Neutrophil (primary cell): ENCODE measurements at regions not wholly inside any gene's neighbourhood (a gene's known extent, or its start where the extent isn't known, plus 50 kb on each side); places are given as distances from the start of the nearest gene placed in this dataset.

Experiments used
- H3K27ac ChIP-seq: fragments of 200-600 bp; sonication (generic); 2 replicates; pipeline ENCODE4 v1.5.1; 2016; ENCODE audit warnings: mild to moderate bottlenecking, moderate library complexity
- H3K27me3 ChIP-seq: fragments of 200-600 bp; sonication (generic); 2 replicates; pipeline ENCODE4 v1.6.0; 2016; ENCODE audit warnings: mild to moderate bottlenecking
- H3K36me3 ChIP-seq: fragments of 200-600 bp; sonication (generic); 2 replicates; pipeline ENCODE4 v1.5.1; 2017
- H3K4me1 ChIP-seq, 2 experiments: fragments of 200-600 bp in 1 of 2; sonication (generic) in 1 of 2; 1 replicate in 1 of 2; 2 replicates in 1 of 2; pipeline versions ENCODE4 v1.5.1 to v1.6.1; 2013 to 2016; ENCODE audit warnings: low read depth in 1 of 2, low read length in 1 of 2, mild to moderate bottlenecking in 1 of 2, moderate library complexity in 1 of 2; ENCODE audit not compliant: control insufficient read depth in 1 of 2, insufficient read depth in 1 of 2
- H3K4me3 ChIP-seq, 2 experiments: fragments of 200-600 bp in 1 of 2; sonication (generic) in 1 of 2; 1 replicate in 1 of 2; 2 replicates in 1 of 2; pipeline ENCODE4 v1.5.1; 2013 to 2016; ENCODE audit warnings: low read depth in 1 of 2, low read length in 1 of 2, mild to moderate bottlenecking in 1 of 2, moderate library complexity in 1 of 2
- H3K9me3 ChIP-seq: fragments of 200-600 bp; sonication (generic); 2 replicates; pipeline ENCODE4 v1.5.1; 2016
- TF ChIP-seq, protein P1 (sequence below): fragments of 200-600 bp; sonication (generic); IDR thresholded peaks from 2 replicates; pipeline ENCODE4 v1.5.1; 2016; ENCODE audit warnings: antibody characterized with exemption

DNA sequence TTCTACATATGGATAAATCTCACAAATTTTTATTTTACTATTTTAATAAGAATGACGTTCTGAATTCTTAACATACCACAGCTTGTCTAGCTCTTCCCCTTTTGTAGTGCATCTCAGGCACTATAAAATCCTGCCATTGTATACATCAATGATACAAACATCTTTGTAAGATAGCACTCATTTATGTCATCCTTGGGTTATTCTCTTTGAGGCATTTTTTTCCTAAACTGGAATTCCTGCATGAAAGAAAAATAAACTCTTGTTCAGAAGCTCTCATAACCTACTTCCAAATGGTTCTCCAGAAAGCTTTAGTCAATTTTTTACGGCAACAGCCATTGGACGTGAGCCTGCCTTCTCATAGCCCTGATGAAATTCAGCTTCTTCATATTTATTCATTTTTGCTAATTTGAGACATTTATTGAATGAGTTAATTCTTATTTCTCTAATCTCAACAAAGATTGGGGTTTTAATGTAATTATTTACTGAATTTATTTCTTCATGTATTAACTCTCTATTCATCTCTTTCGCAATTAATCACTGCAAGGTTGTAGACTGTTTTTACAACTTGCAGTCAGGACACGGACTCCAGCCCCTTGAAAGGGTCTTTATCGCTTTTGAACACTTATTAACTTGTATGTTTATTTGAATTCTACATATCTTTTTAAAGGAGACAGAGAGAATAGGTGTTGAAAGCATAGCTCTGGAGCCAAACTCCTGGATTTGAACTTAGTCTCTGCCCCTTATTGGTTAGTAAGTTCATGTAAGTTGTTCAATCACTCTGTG lies 57.6 kb upstream of the PARD3B start:
- no peaks in the 10 kb centered on the region for H3K9me3 ChIP-seq
- H3K4me3 ChIP-seq, result no peak overlapping the region
- no peaks in the 10 kb centered on the region for H3K27me3 ChIP-seq
- H3K4me1 ChIP-seq, result no peaks in the 10 kb centered on the region
- TF ChIP-seq, protein P1, sequence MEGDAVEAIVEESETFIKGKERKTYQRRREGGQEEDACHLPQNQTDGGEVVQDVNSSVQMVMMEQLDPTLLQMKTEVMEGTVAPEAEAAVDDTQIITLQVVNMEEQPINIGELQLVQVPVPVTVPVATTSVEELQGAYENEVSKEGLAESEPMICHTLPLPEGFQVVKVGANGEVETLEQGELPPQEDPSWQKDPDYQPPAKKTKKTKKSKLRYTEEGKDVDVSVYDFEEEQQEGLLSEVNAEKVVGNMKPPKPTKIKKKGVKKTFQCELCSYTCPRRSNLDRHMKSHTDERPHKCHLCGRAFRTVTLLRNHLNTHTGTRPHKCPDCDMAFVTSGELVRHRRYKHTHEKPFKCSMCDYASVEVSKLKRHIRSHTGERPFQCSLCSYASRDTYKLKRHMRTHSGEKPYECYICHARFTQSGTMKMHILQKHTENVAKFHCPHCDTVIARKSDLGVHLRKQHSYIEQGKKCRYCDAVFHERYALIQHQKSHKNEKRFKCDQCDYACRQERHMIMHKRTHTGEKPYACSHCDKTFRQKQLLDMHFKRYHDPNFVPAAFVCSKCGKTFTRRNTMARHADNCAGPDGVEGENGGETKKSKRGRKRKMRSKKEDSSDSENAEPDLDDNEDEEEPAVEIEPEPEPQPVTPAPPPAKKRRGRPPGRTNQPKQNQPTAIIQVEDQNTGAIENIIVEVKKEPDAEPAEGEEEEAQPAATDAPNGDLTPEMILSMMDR, result no peak
- H3K36me3 ChIP-seq, result no peaks in the 10 kb centered on the region
- H3K27ac ChIP-seq, result no peak overlapping the region

DNA sequence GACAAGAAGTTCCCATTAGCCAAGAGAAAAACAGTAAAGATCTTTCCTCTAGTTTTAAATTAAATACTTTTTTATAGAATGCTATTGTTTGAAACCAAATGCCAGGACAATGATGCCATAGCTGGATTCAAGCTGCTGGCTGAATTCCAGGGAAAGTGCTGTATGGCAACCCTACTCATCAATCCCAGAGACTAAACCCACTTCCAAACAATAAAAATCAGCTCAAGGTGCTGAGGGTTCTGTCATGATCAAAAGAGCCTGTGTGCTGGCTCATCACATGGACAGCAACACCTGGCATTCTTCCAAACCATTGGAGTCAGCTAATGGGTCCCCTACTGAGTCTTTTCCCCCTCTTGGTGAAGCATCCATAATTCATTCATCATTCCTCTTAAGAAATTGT lies 53.7 kb upstream of the PARD3B start:
- TF ChIP-seq, protein P1, result no peak
- Histone ChIP-seq H3K27me3 (no peaks in the 10 kb centered on the region), H3K4me3 (no peak overlapping the region), H3K27ac (no peak overlapping the region), H3K4me1 (no peaks in the 10 kb centered on the region), H3K36me3 (no peaks in the 10 kb centered on the region), H3K9me3 (no peaks in the 10 kb centered on the region)

DNA sequence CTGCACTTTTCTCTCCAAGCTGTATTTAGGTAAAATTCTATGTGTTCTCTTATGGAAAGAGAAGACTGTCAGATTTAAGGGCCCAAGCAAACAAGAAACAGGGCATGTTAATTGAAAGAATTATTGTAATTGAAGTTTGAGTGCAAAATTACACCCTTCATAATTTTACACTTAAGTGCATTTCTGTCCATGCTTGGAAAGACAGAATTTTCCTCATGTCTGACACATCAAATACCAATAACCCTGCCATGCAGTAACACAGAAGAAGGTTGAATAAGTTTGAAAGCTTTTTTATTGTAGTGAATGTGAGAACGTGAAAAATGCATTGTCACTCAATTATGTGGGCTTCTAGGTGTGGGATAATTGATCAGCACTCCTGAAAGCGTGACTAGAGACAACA lies 52.9 kb upstream of the PARD3B start:
- Histone ChIP-seq H3K4me3 (no peak overlapping the region), H3K4me1 (no peaks in the 10 kb centered on the region), H3K9me3 (no peaks in the 10 kb centered on the region), H3K27me3 (no peaks in the 10 kb centered on the region), H3K36me3 (no peaks in the 10 kb centered on the region), H3K27ac (no peak overlapping the region)
- TF ChIP-seq, protein P1, result no peak

DNA sequence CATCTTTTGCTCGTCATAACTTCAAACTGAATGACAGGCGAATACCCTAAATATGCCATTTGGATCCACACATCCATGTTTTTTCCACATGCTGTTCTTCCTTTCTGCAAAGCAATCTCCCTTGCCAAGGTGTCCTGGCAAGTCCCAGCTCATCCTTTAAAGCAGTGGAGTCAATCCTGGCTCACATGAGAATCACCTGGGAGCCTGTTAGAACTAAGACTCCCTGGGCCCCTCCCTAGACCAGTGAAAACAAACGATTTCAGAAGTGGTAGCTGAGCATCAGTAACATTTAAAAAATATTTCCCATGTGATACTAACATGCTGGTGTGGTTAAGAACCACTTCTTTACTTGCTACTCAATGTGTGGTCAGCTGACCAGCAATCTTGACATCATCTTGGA lies 50.6 kb upstream of the PARD3B start:
- Histone ChIP-seq H3K9me3 (no peaks in the 10 kb centered on the region), H3K27me3 (no peaks in the 10 kb centered on the region), H3K27ac (no peak overlapping the region), H3K36me3 (no peaks in the 10 kb centered on the region), H3K4me3 (no peak overlapping the region), H3K4me1 (no peaks in the 10 kb centered on the region)
- TF ChIP-seq, protein P1, result no peak

DNA sequence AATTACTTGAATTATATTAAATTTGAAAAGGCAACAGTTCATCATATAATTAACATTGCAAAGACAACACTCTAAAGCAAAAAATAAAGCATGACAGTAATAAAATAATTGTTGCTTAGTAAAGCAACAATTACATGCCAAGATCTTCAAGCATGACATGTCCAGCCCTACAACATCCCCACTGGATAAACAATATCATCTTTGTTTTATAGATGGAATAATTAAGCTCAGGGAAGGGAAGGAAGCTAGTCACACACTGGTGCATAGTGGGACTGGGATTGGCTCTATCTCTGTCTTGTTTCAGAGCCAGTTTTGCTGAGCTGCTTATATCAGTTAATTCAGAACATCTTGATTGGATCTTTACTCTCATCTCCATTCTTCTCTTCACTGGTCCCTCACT lies 49.9 kb upstream of the PARD3B start:
- Histone ChIP-seq H3K9me3 (no peaks in the 10 kb centered on the region), H3K27me3 (no peaks in the 10 kb centered on the region), H3K4me1 (no peaks in the 10 kb centered on the region), H3K27ac (no peak overlapping the region), H3K36me3 (no peaks in the 10 kb centered on the region), H3K4me3 (no peak overlapping the region)
- TF ChIP-seq, protein P1, result no peak
